Stimulated activated CD4-positive, alpha-beta T cell treated with anti-CD3 and anti-CD28 coated beads, Interleukin-15, amount 100 ng/mL, for 24 hours (primary cell): ENCODE measurements at regions not wholly inside any gene's neighbourhood (a gene's known extent, or its start where the extent isn't known, plus 50 kb on each side); places are given as distances from the start of the nearest gene placed in this dataset.
"Not testable (repeated sequence)": the region's sequence is repeated elsewhere in the genome, so short reads cannot be mapped to it uniquely, and the experiment has no call there.

Experiments
- DNase-seq: peaks from one replicate; pipeline ENCODE4 v3.0.0-alpha.2; 2020

- DNase-seq, result not testable (repeated sequence)
These were observed 318.5 kb downstream of the ANKRD30B start for GRCh38 chr18:15066434-15066833.

- DNase-seq, result not testable (repeated sequence)
These were observed 323.3 kb downstream of the ANKRD30B start for GRCh38 chr18:15071311-15071710.
